ENCODE measurements at regions not wholly inside any gene's neighbourhood (a gene's known extent, or its start where the extent isn't known, plus 50 kb on each side); places are given as distances from the start of the nearest gene placed in this dataset.

GRCh38 chr7:52475001-52475582 is 560.3 kb upstream of the POM121L12 start:
- H3K4me1 Mint-ChIP-seq, result no peaks in the 10 kb centered on the region
- Histone ChIP-seq H3K9me3 (ENCODE audit: control insufficient read depth in 2 of 3, low read length in 3 of 3) (no peaks in the 10 kb centered on the region), H3K4me1 (ENCODE audit: control insufficient read depth in 2 of 2, insufficient read depth in 2 of 2, low read length in 2 of 2) (no peaks in the 10 kb centered on the region), H3K4me3 (ENCODE audit: low read length) (no peak overlapping the region), H3K36me3 (ENCODE audit: control insufficient read depth in 2 of 3, insufficient read depth in 3 of 3, low read length in 3 of 3) (no peaks in the 10 kb centered on the region), H3K27ac (ENCODE audit: low read depth, low read length) (no peak overlapping the region), H3K27me3 (ENCODE audit: control insufficient read depth in 2 of 2, insufficient read depth in 2 of 2, low read length in 2 of 2) (no peaks in the 10 kb centered on the region)
- H3K9me3 Mint-ChIP-seq, result peaks cover 0 to 21% (median 5%) of the 10 kb centered on the region in 11 donors
- intact Hi-C loops (cut with micrococcal nuclease), result no loop called here
- no peak overlapping the region for H3K4me3 Mint-ChIP-seq
- ChIA-PET CTCF (no interaction called here), POLR2A (no interaction called here)
- no peak overlapping the region for H3K27ac Mint-ChIP-seq
- H3K27me3 Mint-ChIP-seq, result no peaks in the 10 kb centered on the region
- DNase-seq (no peak), ATAC-seq (no peak)
- H3K36me3 Mint-ChIP-seq, result no peaks in the 10 kb centered on the region

GRCh38 chr7:52473756-52474155 is 561.7 kb upstream of the POM121L12 start:
- Histone ChIP-seq H3K4me1 (ENCODE audit: control insufficient read depth in 2 of 2, insufficient read depth in 2 of 2, low read length in 2 of 2) (no peaks in the 10 kb centered on the region), H3K4me3 (ENCODE audit: low read length) (no peak overlapping the region), H3K9me3 (ENCODE audit: control insufficient read depth in 2 of 3, low read length in 3 of 3) (no peaks in the 10 kb centered on the region), H3K27me3 (ENCODE audit: control insufficient read depth in 2 of 2, insufficient read depth in 2 of 2, low read length in 2 of 2) (no peaks in the 10 kb centered on the region), H3K27ac (ENCODE audit: low read depth, low read length) (no peak overlapping the region), H3K36me3 (ENCODE audit: control insufficient read depth in 2 of 3, insufficient read depth in 3 of 3, low read length in 3 of 3) (no peaks in the 10 kb centered on the region)
- ChIA-PET POLR2A (no interaction called here), CTCF (no interaction called here)
- H3K4me1 Mint-ChIP-seq, result no peaks in the 10 kb centered on the region
- H3K4me3 Mint-ChIP-seq, result no peak overlapping the region
- peaks cover 0 to 24% (median 5%) of the 10 kb centered on the region in 11 donors for H3K9me3 Mint-ChIP-seq
- intact Hi-C loops (cut with micrococcal nuclease), result no loop called here
- H3K36me3 Mint-ChIP-seq, result no peaks in the 10 kb centered on the region
- ATAC-seq (no peak), DNase-seq (no peak)
- H3K27me3 Mint-ChIP-seq, result no peaks in the 10 kb centered on the region
- no peak overlapping the region for H3K27ac Mint-ChIP-seq

GRCh38 chr7:52472006-52472620 is 563.3 kb upstream of the POM121L12 start:
- H3K36me3 ChIP-seq (ENCODE audit: control insufficient read depth in 2 of 3, insufficient read depth in 3 of 3, low read length in 3 of 3), result no peaks in the 10 kb centered on the region
- H3K9me3 ChIP-seq (ENCODE audit: control insufficient read depth in 2 of 3, low read length in 3 of 3), result no peaks in the 10 kb centered on the region
- peaks cover 0 to 20% (median 4%) of the 10 kb centered on the region in 11 donors for H3K9me3 Mint-ChIP-seq
- intact Hi-C loops (cut with micrococcal nuclease), result no loop called here
- CTCF ChIA-PET, result no interaction called here
- H3K27ac ChIP-seq (ENCODE audit: low read depth, low read length), result no peak overlapping the region
- no peak overlapping the region for H3K4me3 Mint-ChIP-seq
- no peaks in the 10 kb centered on the region for H3K4me1 ChIP-seq (ENCODE audit: control insufficient read depth in 2 of 2, insufficient read depth in 2 of 2, low read length in 2 of 2)
- no peak overlapping the region for H3K27ac Mint-ChIP-seq
- H3K27me3 Mint-ChIP-seq, result no peaks in the 10 kb centered on the region
- no peak for DNase-seq
- H3K4me3 ChIP-seq (ENCODE audit: low read length), result no peak overlapping the region
- H3K27me3 ChIP-seq (ENCODE audit: control insufficient read depth in 2 of 2, insufficient read depth in 2 of 2, low read length in 2 of 2), result no peaks in the 10 kb centered on the region
- H3K4me1 Mint-ChIP-seq, result no peaks in the 10 kb centered on the region
- H3K36me3 Mint-ChIP-seq, result no peaks in the 10 kb centered on the region
- POLR2A ChIA-PET, result no interaction called here
- ATAC-seq, result no peak

- no peaks in the 10 kb centered on the region for H3K36me3 Mint-ChIP-seq
- Histone ChIP-seq H3K4me3 (ENCODE audit: low read length) (no peak overlapping the region), H3K27me3 (ENCODE audit: control insufficient read depth in 2 of 2, insufficient read depth in 2 of 2, low read length in 2 of 2) (no peaks in the 10 kb centered on the region), H3K9me3 (ENCODE audit: control insufficient read depth in 2 of 3, low read length in 3 of 3) (no peaks in the 10 kb centered on the region), H3K36me3 (ENCODE audit: control insufficient read depth in 2 of 3, insufficient read depth in 3 of 3, low read length in 3 of 3) (no peaks in the 10 kb centered on the region), H3K4me1 (ENCODE audit: control insufficient read depth in 2 of 2, insufficient read depth in 2 of 2, low read length in 2 of 2) (no peaks in the 10 kb centered on the region), H3K27ac (ENCODE audit: low read depth, low read length) (no peak overlapping the region)
- H3K27ac Mint-ChIP-seq, result no peak overlapping the region
- ATAC-seq (no peak), DNase-seq (no peak)
- CTCF ChIA-PET, result no interaction called here
- H3K4me1 Mint-ChIP-seq, result no peaks in the 10 kb centered on the region
- intact Hi-C loops (cut with micrococcal nuclease), result no loop called here
- H3K4me3 Mint-ChIP-seq, result no peak overlapping the region
- H3K27me3 Mint-ChIP-seq, result no peaks in the 10 kb centered on the region
- peaks cover 0 to 16% (median 2%) of the 10 kb centered on the region in 11 donors for H3K9me3 Mint-ChIP-seq
- POLR2A ChIA-PET, result no interaction called here
These were observed 570.2 kb upstream of the POM121L12 start for GRCh38 chr7:52465216-52465615.

DNA sequence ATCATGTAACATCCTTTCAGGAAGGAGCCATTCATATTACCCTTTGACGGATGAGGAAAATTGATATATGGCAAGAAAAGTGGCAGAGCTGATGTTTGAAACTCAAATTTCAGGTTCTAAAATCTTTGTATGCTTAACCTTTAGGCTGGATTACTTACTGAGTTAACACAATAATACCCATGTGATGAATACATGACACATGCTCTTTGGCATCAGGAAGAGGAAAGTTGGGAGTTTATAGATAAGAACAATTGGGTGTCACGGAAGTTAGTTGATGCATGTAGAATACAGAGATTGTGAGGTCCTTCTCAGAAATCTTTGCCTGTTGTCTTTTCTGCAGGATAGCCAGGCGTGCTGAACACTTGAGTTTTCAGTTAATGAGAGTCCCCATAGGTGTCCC is 572.1 kb upstream of the POM121L12 start:
- DNase-seq (no peak), ATAC-seq (no peak)
- ChIA-PET POLR2A (no interaction called here), CTCF (no interaction called here)
- intact Hi-C loops (cut with micrococcal nuclease), result no loop called here
- Mint-ChIP-seq H3K36me3 (no peaks in the 10 kb centered on the region), H3K4me3 (no peak overlapping the region), H3K4me1 (no peaks in the 10 kb centered on the region), H3K27ac (no peak overlapping the region), H3K9me3 (peaks cover 0 to 13% (median 2%) of the 10 kb centered on the region in 11 donors), H3K27me3 (no peaks in the 10 kb centered on the region)
- Histone ChIP-seq H3K27me3 (ENCODE audit: control insufficient read depth in 2 of 2, insufficient read depth in 2 of 2, low read length in 2 of 2) (no peaks in the 10 kb centered on the region), H3K4me3 (ENCODE audit: low read length) (no peak overlapping the region), H3K27ac (ENCODE audit: low read depth, low read length) (no peak overlapping the region), H3K9me3 (ENCODE audit: control insufficient read depth in 2 of 3, low read length in 3 of 3) (no peaks in the 10 kb centered on the region), H3K36me3 (ENCODE audit: control insufficient read depth in 2 of 3, insufficient read depth in 3 of 3, low read length in 3 of 3) (no peaks in the 10 kb centered on the region), H3K4me1 (ENCODE audit: control insufficient read depth in 2 of 2, insufficient read depth in 2 of 2, low read length in 2 of 2) (no peaks in the 10 kb centered on the region)

- Histone ChIP-seq H3K27ac (ENCODE audit: low read depth, low read length) (no peak overlapping the region), H3K27me3 (ENCODE audit: control insufficient read depth in 2 of 2, insufficient read depth in 2 of 2, low read length in 2 of 2) (no peaks in the 10 kb centered on the region), H3K9me3 (ENCODE audit: control insufficient read depth in 2 of 3, low read length in 3 of 3) (no peaks in the 10 kb centered on the region), H3K4me1 (ENCODE audit: control insufficient read depth in 2 of 2, insufficient read depth in 2 of 2, low read length in 2 of 2) (no peaks in the 10 kb centered on the region), H3K36me3 (ENCODE audit: control insufficient read depth in 2 of 3, insufficient read depth in 3 of 3, low read length in 3 of 3) (no peaks in the 10 kb centered on the region), H3K4me3 (ENCODE audit: low read length) (no peak overlapping the region)
- ATAC-seq (no peak), DNase-seq (no peak)
- no peak overlapping the region for H3K4me3 Mint-ChIP-seq
- intact Hi-C loops (cut with micrococcal nuclease), result no loop called here
- no peaks in the 10 kb centered on the region for H3K27me3 Mint-ChIP-seq
- H3K36me3 Mint-ChIP-seq, result no peaks in the 10 kb centered on the region
- H3K4me1 Mint-ChIP-seq, result no peaks in the 10 kb centered on the region
- CTCF ChIA-PET, result no interaction called here
- POLR2A ChIA-PET, result no interaction called here
- H3K27ac Mint-ChIP-seq, result no peak overlapping the region
- peaks cover 0 to 17% (median 2%) of the 10 kb centered on the region in 11 donors for H3K9me3 Mint-ChIP-seq
These were observed 573.0 kb upstream of the POM121L12 start for GRCh38 chr7:52462474-52462873.

DNA sequence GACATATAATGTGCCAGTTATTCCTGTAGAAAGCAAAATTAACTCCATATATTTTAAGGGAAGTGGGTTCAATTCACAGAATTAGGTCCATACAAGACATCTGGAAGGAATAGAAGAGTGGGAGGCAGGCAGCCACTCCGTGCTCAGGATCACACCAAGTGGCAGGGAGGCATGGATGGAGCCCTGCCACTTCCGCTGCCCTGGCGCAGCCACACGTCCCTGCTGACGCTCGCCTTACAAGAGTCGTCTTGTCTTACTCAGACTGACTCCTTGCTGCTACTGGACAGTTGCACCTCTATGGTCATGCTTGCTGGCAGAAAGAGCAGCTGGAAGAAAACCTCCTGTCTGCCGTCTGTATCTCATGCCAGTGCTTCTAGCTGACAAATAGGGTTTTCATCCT is 579.9 kb upstream of the POM121L12 start:
- Mint-ChIP-seq H3K27ac (no peak overlapping the region), H3K27me3 (no peaks in the 10 kb centered on the region), H3K4me1 (no peaks in the 10 kb centered on the region), H3K9me3 (peaks cover 0 to 18% (median 11%) of the 10 kb centered on the region in 11 donors), H3K4me3 (no peak overlapping the region), H3K36me3 (no peaks in the 10 kb centered on the region)
- peaks cover 0 to 4% (median 0%) of the 10 kb centered on the region in 3 experiments for H3K9me3 ChIP-seq (ENCODE audit: control insufficient read depth in 2 of 3, low read length in 3 of 3)
- no peak overlapping the region for H3K27ac ChIP-seq (ENCODE audit: low read depth, low read length)
- H3K4me3 ChIP-seq (ENCODE audit: low read length), result no peak overlapping the region
- ATAC-seq (no peak), DNase-seq (no peak)
- no peaks in the 10 kb centered on the region for H3K4me1 ChIP-seq (ENCODE audit: control insufficient read depth in 2 of 2, insufficient read depth in 2 of 2, low read length in 2 of 2)
- H3K27me3 ChIP-seq (ENCODE audit: control insufficient read depth in 2 of 2, insufficient read depth in 2 of 2, low read length in 2 of 2), result no peaks in the 10 kb centered on the region
- ChIA-PET CTCF (no interaction called here), POLR2A (no interaction called here)
- intact Hi-C loops (cut with micrococcal nuclease), result no loop called here
- H3K36me3 ChIP-seq (ENCODE audit: control insufficient read depth in 2 of 3, insufficient read depth in 3 of 3, low read length in 3 of 3), result no peaks in the 10 kb centered on the region
